ENCODE measurements at regions not wholly inside any gene's neighbourhood (a gene's known extent, or its start where the extent isn't known, plus 50 kb on each side); places are given as distances from the start of the nearest gene placed in this dataset.

GRCh38 chr2:57516698-57517340 is 529.8 kb upstream of the VRK2 start:
- TF ChIP-seq EZH2 (IDR thresholded peaks at IDR 0.05; ENCODE audit: insufficient read depth, poor library complexity, severe bottlenecking) (no peak), EZH2phosphoT487 (IDR thresholded peaks at IDR 0.05; ENCODE audit: insufficient read depth, low read depth) (no peak)

All from GM23248 (cell line).